ENCODE measurements at regions not wholly inside any gene's neighbourhood (a gene's known extent, or its start where the extent isn't known, plus 50 kb on each side); places are given as distances from the start of the nearest gene placed in this dataset.

- TF ChIP-seq, protein P1, sequence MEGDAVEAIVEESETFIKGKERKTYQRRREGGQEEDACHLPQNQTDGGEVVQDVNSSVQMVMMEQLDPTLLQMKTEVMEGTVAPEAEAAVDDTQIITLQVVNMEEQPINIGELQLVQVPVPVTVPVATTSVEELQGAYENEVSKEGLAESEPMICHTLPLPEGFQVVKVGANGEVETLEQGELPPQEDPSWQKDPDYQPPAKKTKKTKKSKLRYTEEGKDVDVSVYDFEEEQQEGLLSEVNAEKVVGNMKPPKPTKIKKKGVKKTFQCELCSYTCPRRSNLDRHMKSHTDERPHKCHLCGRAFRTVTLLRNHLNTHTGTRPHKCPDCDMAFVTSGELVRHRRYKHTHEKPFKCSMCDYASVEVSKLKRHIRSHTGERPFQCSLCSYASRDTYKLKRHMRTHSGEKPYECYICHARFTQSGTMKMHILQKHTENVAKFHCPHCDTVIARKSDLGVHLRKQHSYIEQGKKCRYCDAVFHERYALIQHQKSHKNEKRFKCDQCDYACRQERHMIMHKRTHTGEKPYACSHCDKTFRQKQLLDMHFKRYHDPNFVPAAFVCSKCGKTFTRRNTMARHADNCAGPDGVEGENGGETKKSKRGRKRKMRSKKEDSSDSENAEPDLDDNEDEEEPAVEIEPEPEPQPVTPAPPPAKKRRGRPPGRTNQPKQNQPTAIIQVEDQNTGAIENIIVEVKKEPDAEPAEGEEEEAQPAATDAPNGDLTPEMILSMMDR (conservative IDR thresholded peaks at IDR 0.05; ENCODE audit: low read depth in 2 of 2), result no peak
- TF ChIP-seq STAT1 (IDR thresholded peaks at IDR 0.05; ENCODE audit: unreplicated experiment), result no peak
- no peak for TF ChIP-seq EZH2 (IDR thresholded peaks at IDR 0.05; ENCODE audit: low read depth, unreplicated experiment)
- no peak for TF ChIP-seq ETS1 (IDR thresholded peaks at IDR 0.05)
- TF ChIP-seq REST (IDR thresholded peaks at IDR 0.05; ENCODE audit: unreplicated experiment), result no peak
- TF ChIP-seq EZH2phosphoT487 (IDR thresholded peaks at IDR 0.05; ENCODE audit: unreplicated experiment), result no peak
- TF ChIP-seq POLR2AphosphoS5 (IDR thresholded peaks at IDR 0.05; ENCODE audit: low read depth), result no peak
- no peak for TF ChIP-seq CREB1 (CRISPR knock-in tag; IDR thresholded peaks at IDR 0.05; ENCODE audit: low read depth)
Measured at GRCh38 chr3:43866529-43867353, 176.0 kb downstream of the ABHD5 start.
